Activated CD4-positive, CD25-positive, alpha-beta regulatory T cell treated with anti-CD3 and anti-CD28 coated beads, Interleukin-2, amount 50 U/mL, for 24 hours (primary cell): ENCODE measurements at regions not wholly inside any gene's neighbourhood (a gene's known extent, or its start where the extent isn't known, plus 50 kb on each side); places are given as distances from the start of the nearest gene placed in this dataset.
"Not testable (repeated sequence)": the region's sequence is repeated elsewhere in the genome, so short reads cannot be mapped to it uniquely, and the experiment has no call there.

Experiments used
- ATAC-seq, 2 donors: fragments of 150-1000 bp; cut with Tn5 transposase; one replicate each; pipeline ENCODE4 v1.10.0; 2021; ENCODE audit warnings: mild to moderate bottlenecking in 1 of 2, moderate library complexity in 1 of 2

DNA sequence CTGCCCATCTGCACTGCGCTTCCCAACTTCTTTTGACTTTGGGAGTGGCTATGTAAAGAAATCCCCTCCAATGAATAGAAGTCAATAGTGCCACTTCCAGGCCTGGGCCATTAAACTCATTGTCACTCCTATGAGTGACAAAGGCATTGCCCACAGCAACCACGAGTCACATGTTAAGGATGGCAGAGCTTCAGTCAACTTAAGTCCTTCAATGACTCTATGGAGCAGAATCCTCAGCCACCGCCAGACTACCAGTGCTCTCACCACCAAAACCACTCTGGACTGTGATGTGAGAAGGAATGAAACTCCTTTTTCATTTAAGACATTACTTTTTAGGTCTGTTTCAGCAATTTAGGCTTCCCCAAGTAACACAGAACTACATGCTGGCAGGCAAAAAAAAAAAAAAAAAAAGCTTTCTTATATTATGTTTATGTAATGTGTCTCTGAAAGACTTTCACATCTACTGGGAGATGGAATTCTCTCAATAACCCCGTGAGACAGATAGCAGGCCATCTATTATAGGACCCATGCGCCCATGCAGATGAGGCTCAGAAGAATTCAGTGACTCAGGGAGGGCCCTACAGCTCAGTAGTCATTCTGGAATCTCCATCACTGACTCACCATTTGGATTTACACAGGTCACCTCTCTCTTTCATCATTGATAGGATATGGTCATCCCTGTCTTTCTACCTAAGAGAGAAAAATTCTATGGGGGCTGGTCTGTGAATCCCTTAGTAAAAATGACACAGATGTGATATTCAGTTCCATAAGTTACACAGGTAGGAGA lies 180.5 kb downstream of the CEMIP2 start:
- no peak for ATAC-seq

- ATAC-seq: no peak
Observed at GRCh38 chr9:71583792-71584191, 184.5 kb downstream of the CEMIP2 start.

DNA sequence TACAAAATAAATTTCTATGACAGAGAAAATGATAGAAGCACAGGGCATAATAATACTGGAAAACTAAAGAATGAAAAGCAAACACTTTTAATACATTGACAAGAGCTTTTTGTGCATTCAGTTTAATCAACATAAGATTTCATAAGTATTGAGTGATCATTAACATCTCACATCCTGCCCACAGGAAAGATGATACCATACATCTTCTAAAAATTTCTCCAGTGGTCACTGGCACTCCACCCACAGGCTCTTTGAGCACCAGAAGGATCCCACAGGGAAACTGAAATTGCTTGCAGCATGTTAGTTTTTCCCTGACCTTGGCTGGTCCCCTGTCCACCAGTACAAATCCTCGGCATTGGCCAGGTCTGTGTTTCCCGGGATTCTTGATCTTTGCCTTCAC lies 186.0 kb downstream of the CEMIP2 start:
- no peak for ATAC-seq

DNA sequence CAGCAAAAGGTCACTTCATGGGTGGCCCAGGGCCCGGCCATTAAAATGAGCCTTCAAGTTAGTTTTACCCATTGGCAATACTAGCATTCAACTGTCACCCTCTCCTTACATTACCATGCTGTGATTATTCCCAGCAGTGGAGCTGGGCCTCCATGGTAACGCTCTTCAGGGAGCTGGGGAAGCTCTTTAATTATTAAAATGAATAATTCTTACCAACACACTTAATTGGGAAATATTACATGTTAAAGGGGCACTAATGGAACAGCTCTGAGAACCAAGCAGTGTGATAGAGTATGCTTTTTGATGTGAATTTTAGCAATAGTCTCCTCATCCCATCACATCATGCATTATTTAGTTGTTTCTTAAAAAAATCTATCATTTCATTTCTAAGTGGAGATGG lies 187.2 kb downstream of the CEMIP2 start:
- ATAC-seq: no peak

DNA sequence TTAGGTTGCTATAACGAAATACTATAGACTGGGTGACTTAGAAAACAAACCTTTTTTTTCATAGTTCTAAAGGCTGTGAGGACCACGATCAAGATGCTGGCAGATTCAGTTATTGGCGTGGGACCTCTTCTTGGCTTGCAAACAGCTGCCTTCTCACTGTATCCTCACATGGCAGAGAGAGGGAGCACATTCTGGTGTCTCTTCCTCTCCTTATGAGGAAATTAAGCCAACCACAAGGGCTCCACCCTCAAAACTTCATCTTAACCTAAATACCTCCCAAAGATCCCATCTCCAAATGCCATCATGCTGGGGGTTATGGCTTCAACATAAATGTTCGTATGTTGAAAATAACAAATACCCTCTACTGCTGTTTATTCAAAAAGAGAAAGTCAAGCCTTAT lies 197.1 kb downstream of the CEMIP2 start:
- no peak for ATAC-seq

DNA sequence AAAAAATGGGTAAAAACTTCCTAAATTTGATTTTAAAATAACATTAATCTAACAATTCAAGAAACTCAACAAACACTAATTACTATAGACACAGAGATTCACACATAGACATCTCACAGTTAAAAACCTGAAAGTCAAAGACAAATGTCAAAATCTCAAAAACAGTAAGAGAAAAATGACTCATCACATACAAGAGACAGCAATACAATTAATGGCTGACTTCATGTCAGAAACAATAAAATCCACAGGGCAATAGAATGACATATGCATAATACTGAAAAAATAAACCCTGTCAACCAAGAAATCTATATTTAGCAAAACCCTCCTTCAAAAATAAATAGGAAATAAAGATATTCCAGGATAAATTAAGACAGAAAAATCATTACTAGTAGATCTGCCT lies 200.4 kb downstream of the CEMIP2 start:
- ATAC-seq: no peak

GRCh38 chr9:71562140-71562539 lies 206.2 kb downstream of the CEMIP2 start:
- no peak for ATAC-seq

DNA sequence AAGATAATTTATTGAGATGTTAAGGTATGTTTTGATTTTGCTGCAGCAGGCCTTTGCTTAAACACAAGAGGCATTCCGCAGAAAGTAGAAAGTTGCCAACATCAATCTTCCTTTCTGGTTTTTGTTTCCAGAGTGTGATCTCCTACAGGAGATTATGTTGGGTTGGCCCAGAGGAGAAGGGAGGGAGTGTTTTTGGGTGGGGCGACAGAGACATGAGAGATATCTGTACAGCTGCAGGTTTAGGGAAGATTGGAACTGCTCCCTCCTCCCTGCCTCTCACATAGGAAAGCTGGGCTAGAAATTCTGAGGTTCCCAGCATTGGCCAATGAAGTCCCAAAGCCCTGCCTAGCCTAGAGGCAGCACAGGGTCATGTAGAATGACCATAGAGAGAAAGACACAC lies 211.0 kb downstream of the CEMIP2 start:
- ATAC-seq: no peak

DNA sequence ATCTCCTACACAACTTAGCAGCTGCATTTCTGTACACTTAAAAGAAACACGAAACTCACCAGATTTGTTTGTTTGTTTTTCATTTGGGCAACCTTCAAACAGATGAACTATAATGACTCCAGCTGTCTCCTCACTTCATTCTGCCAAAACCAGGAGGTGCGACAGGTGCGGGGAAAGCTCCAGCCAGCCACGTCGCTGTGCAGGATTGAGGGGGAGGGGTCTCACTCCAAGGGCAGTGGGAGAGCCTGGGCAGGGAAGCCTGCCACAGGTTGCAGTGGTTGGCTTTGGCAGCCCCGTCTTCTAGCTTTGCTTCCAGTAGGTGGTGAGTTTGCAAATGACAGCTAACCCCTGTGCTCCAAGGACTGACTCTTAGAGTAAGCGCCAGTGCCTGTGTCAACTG lies 215.8 kb downstream of the CEMIP2 start:
- no peak for ATAC-seq

- ATAC-seq: no peak
Observed at GRCh38 chr9:71549023-71549422, 219.3 kb downstream of the CEMIP2 start.

DNA sequence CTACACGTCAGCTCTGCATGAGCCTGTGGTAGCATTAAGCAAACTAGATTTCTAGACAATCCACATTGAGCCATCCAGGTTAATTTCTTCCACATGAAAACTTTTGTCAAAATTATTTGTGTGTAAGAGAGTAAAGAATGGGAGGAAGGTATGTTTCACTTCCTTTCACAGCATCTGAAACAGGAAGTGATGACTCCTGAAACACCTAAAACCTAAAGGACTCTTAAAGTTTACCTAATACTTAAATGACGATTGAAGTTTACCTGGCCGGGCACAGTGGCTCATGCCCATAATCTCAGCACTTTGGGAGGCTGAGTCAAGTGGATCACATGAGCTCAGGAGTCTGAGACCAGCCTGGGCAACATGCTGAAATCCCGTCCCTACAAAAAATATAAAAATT lies 223.8 kb downstream of the CEMIP2 start:
- no peak for ATAC-seq

DNA sequence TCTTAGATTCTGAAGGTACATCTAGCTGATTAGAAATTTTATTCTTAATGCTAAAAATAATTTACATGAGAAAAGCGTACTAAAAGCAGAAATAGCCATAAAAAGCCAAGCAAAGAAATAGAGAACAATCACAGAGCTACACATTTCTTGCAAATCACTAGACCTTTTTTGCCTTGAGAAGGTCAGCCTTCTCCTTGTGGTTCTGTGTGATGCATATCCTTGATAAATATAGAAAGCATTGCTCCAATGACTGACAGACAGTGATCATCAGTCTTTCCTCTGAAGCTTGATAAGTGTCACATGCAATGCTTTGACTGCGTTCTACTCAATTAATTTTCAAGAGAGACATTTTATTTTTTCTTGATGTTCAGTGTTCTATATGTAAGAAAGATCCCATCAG lies 226.9 kb downstream of the CEMIP2 start:
- no peak for ATAC-seq

- ATAC-seq: no peak
Observed at GRCh38 chr9:71524996-71525580, 243.2 kb downstream of the CEMIP2 start.

DNA sequence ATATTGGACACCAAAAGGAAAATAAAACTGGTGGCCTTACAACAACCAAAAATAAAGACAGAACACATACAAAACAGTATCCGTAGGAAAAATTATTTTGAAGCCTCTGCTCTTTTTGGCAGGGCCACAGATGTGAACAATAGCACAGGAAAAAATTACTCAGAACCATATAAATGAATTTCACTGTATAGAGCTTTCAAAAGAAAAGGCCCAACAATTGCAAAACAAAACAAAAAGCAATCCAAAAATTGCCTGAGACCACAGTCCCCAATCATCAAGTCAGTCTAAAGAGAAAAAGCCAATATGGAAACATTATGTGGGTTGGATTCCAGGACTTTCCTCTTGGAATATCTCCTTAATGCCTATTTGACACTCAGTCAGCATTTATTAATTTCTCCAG lies 243.8 kb downstream of the CEMIP2 start:
- ATAC-seq: no peak

DNA sequence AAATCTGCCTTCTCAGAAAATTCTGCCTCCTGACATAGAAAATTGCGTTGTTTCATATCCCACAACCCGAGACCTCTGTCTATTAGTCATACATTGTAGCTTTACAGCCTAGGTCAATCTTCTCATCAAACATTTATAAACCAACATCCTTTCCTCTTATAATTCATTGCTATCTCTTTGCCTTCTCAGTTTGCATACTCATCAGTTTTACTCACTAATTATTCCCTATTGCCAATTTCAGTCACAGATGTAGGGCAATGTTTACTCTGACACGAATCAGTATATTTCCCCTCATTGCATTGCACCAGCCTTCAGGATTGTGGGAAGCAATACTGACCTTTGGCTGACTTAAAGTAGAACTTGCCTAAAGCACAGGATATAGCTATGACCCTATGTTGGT lies 247.2 kb downstream of the CEMIP2 start:
- ATAC-seq: no peak

DNA sequence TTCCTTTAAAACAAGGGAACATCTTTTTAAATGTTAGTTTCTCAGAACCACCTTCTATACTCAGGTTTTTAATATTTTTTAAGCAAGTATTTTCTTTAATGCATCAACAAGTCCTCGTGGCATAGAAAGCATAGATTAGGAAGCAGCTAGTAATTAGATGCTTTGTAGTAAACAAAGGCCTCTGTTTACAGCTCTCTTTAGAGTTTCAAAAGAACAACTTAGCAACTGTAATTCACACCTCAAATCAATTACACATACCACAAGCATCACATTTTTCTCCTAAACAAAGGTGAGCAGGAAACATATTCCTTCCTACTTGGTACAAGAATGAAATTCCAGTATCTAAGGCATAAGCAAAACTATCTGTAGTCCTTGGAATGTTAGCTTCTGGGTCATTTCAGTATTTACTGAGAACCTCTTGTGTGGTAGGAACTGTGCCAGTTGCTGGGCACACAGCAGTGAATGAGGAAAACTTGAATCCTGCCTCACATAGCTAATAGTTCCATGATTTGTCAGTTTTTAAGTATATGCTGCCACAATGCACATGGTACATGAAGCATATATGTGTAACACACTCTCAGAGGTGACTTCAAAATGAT lies 249.1 kb downstream of the CEMIP2 start:
- no peak for ATAC-seq

DNA sequence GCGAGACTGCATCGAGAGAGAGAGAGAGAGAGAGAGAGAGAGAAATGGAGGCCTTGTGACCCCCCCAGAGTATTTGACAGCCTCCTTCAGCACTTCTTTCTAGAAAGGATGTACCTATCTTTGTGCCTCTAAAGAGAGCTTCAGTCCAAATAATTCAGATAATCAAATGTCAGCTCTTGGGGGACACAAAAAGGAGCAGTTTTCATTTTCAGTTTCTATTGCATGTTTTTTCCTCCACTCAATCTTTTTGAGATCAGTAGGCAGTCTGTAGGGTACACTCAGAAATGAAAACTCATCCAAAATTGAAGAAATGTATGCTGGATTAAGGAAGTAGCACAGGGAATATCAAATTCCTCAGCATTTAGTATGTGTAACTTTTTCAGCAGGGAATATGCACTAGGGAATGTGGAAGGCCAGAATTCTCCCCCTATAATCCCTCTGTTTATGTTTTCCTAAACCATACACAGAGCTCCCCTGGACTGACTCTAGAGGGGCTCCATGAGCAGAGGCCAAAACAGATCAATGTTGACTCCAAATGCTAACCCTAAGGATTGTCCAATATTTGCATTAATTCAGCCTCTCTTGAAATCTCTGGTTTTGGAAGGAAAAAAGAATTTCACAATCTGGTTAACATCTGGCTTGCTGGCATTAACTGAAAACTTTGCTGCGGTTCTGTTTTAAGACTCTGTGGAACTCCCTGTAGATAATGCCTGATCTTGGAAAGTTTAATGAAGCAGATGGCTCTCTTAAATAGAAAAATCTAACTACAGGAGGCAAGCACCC lies 250.1 kb downstream of the CEMIP2 start:
- no peak for ATAC-seq

DNA sequence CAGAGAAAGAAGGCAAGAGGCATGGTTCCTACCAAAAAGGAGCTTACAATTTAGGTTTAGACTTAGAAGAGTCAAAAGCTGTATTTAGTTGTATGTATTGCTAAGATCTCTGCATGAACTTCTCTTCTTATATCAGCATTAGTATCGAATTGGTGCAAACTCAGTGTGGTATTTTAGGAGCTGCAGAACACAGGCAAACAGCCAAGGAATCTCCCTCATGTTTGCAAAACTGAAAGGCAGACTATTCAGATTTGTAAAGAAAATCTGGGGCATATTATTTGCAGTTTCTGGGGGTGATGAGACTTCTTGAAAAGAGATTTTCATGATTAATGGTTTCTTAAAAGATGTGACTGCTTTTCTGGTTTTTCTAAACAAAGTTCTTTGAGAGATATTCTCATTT lies 252.7 kb downstream of the CEMIP2 start:
- no peak for ATAC-seq

DNA sequence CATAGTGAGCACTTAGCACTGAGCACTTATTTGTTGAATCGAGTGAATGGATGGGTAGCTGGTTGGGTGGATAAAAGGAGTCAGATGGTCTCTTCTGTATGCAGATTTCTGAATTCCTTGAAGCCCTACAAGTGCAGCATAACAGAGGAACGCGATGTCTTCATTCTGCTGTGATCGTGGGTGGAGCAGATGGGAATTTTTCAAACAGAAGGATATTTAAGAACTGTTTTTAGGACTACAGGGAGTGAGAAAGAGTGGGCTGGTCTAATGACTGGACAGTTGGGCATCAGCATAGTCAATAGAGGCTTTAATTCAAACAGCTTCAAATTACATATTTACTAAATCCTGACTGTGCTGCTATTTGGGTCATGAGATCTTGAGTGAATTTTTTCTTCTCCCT lies 253.2 kb downstream of the CEMIP2 start:
- no peak for ATAC-seq

DNA sequence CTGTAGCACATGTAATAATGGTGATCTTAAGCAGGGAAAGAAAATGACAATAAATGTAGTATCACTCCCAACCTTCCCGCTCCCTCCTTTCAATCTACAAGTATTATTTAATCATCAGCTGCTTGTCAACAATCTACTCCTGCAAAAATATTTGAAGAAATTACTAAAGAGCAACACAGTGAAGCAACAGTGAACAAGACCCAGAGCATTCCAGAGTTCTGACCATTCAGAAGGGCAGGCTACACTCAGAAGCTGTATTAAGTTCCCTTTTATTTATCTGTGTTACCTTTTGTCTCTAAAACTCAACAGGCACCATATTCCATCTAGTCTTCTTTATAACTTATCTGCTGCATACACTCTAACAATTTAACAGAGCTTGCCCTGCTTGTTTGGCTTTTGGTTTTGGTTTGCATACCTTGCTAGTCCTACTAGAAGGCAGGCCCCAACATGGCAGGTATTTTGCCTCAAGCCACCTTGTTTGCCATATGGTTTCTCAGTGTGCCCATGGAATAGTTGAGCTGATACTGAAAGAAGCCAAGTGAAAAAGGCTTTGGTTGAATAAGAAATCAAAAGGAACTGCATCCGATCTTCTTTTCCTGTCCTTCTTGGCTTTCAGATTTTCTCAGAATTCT lies 253.9 kb downstream of the CEMIP2 start:
- ATAC-seq: no peak

GRCh38 chr9:71509054-71509453 lies 259.3 kb downstream of the CEMIP2 start:
- no peak for ATAC-seq

GRCh38 chr9:71508141-71508540 lies 260.2 kb downstream of the CEMIP2 start:
- not testable (repeated sequence) for ATAC-seq

DNA sequence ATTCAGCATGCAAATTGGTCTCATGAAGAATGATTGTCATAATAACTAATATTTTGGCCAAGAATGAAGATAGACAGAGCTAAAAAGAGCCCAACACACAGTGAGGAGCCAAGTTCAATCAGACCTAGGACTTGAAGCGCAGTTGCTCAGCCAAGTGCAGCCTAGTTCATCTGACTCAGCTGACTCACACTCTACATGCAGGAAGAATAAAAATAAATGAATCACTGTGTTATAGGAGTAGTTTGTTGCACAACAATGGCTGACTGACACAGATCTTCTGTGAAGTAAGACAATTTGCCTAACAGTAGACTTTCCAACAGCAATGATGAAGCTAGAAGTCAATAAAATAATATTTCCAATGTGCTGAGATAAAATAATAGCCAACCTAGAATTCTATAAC lies 261.5 kb downstream of the CEMIP2 start:
- peak in 1 of 2 donors; percentile 28 for ATAC-seq
